ENCODE measurements at regions not wholly inside any gene's neighbourhood (a gene's known extent, or its start where the extent isn't known, plus 50 kb on each side); places are given as distances from the start of the nearest gene placed in this dataset.

DNA sequence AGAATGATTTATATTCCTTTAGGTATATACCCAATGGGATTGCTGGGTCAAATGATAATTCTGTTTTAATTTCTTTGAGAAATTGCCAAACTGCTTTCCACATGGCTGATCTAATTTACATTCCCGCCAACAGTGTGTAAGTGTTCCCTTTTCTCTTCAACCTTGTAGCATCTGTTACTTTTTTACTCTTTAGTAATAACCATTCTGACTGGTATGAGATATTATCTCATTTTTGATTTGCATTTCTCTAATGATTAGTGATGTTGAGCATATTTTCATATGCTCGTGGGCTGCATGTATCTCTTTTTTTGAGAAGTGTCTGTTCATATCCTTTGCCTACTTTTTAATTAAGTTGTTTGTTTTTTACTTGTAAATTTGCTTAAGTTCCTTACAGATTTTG is 1264.2 kb downstream of the OTOL1 start:
- no peak overlapping the region for H3K4me3 ChIP-seq (replicated peaks; ENCODE audit: low read depth, low read length)
- DNase-seq (ENCODE audit: low read depth) = no peak
- no peak for TF ChIP-seq CTCF (IDR thresholded peaks at IDR 0.05; ENCODE audit: low read length, missing control alignments)

DNA sequence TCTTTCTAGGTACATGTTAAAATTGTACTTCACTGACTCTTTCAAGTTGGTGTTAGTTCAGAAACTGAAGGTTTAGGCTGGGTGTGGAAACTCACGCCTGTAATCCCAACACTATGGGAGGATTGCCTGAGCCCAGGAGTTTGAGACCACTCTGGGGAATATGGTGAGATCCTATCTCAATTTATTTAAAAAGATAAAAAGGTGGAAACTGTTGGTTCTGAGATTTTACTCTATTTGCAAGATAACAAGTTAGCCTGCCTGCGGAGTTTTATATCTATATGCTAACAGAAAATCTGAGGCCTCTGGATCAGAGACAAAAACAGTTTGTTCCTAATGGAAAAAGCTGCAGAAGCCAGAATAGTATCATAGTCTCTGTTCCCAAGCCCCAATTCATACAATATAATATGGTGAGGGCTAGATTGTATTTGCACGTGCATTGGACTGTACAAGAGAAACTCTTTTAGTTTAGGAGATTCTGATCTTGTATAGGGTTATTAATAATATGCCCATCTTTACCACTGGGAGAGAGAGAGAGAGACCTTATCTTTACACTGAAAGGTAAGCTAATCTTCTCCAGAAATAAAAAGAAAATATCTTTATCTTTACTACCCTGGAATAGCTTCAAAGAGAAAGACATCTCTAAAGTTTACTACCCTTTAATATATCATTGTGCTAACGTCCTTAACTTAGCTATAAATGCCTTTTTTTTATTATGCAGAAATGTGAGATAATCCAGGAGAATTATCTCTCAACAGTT is 1267.6 kb downstream of the OTOL1 start:
- no peak for DNase-seq (ENCODE audit: low read depth)
- no peak overlapping the region for H3K4me3 ChIP-seq (replicated peaks; ENCODE audit: low read depth, low read length)
- TF ChIP-seq CTCF (IDR thresholded peaks at IDR 0.05; ENCODE audit: low read length, missing control alignments) = no peak

DNA sequence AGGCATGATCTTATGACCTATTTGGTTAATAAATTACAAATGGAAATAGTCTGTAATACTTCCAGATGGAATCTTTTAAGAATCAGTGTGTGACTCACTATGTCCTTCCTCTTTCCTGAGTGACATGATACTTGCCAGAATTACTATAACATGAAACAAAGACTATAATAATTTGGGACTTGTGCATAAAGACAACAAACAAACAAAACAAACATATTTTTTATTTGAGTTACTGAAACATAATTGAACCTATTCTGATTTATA is 1268.1 kb downstream of the OTOL1 start:
- peak; percentile 8 for DNase-seq (ENCODE audit: low read depth)
- TF ChIP-seq CTCF (IDR thresholded peaks at IDR 0.05; ENCODE audit: low read length, missing control alignments) = no peak
- no peak overlapping the region for H3K4me3 ChIP-seq (replicated peaks; ENCODE audit: low read depth, low read length)

DNA sequence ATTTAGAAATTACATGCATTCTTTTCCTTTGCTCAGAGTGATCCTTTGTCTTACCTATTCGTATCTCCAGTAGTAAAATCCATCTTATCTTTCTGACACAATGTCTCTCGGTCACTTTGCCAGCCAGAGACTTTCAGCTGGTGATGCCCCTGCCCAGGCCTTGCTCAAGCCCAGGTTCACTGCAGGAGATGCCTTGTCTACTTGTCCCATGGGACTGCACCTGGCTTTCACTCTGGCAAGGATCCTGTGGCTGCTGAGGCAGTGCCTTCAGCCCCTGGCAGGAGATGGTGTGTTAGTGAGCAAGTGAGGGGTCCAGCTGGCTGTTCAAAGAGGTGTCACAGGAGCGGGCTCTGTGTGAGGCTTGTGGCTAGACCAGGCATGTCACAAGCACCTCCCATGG is 1268.9 kb downstream of the OTOL1 start:
- no peak overlapping the region for H3K4me3 ChIP-seq (replicated peaks; ENCODE audit: low read depth, low read length)
- TF ChIP-seq CTCF (IDR thresholded peaks at IDR 0.05; ENCODE audit: low read length, missing control alignments) = no peak
- no peak for DNase-seq (ENCODE audit: low read depth)

DNA sequence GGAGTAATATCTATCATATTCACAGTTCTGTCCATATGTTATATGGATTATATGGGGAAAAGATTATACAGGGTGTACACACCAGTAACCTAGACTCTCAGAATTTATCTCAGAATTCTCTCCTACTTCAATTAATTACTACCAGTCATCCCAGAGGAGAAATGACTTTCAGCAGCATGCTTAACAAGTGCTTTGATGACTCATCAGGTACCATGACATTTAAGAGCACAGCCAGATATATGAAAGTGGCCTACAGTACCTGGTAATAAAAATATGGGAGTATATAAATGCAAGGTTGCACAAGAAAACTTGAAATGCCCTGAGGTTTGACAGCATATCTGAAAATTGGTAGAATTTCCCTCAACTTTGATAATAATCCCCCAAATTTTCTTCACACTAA is 1273.0 kb downstream of the OTOL1 start:
- DNase-seq (ENCODE audit: low read depth) = peak; percentile 20
- no peak overlapping the region for H3K4me3 ChIP-seq (replicated peaks; ENCODE audit: low read depth, low read length)
- no peak for TF ChIP-seq CTCF (IDR thresholded peaks at IDR 0.05; ENCODE audit: low read length, missing control alignments)

DNA sequence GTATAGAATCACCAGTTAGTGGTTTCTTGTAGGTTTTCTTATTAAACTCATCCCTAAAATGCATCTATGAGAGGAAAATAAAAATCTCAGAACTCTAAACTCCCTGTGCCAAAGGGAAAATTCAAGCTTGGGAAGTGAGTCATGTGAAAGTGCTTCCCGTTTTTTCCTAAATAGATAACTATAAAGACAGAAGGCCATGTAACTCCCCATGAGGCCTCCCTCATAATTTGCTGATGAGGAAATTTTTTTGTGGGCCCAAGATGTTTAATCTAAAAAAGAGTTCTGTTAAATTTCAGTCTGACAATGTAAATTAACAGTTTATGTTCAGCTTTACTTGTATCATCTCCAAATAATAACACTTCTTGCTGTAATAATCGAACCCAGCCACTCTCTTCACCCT is 1273.9 kb downstream of the OTOL1 start:
- no peak for TF ChIP-seq CTCF (IDR thresholded peaks at IDR 0.05; ENCODE audit: low read length, missing control alignments)
- H3K4me3 ChIP-seq (replicated peaks; ENCODE audit: low read depth, low read length) = no peak overlapping the region
- DNase-seq (ENCODE audit: low read depth) = peak; percentile 57

- no peak overlapping the region for H3K4me3 ChIP-seq (replicated peaks; ENCODE audit: low read depth, low read length)
- TF ChIP-seq CTCF (IDR thresholded peaks at IDR 0.05; ENCODE audit: low read length, missing control alignments) = no peak
- no peak for DNase-seq (ENCODE audit: low read depth)
Observed at GRCh38 chr3:162774613-162775100, 1278.0 kb downstream of the OTOL1 start.
